ENCODE measurements at regions not wholly inside any gene's neighbourhood (a gene's known extent, or its start where the extent isn't known, plus 50 kb on each side); places are given as distances from the start of the nearest gene placed in this dataset.
"Not testable (repeated sequence)": the region's sequence is repeated elsewhere in the genome, so short reads cannot be mapped to it uniquely, and the experiment has no call there.

DNA sequence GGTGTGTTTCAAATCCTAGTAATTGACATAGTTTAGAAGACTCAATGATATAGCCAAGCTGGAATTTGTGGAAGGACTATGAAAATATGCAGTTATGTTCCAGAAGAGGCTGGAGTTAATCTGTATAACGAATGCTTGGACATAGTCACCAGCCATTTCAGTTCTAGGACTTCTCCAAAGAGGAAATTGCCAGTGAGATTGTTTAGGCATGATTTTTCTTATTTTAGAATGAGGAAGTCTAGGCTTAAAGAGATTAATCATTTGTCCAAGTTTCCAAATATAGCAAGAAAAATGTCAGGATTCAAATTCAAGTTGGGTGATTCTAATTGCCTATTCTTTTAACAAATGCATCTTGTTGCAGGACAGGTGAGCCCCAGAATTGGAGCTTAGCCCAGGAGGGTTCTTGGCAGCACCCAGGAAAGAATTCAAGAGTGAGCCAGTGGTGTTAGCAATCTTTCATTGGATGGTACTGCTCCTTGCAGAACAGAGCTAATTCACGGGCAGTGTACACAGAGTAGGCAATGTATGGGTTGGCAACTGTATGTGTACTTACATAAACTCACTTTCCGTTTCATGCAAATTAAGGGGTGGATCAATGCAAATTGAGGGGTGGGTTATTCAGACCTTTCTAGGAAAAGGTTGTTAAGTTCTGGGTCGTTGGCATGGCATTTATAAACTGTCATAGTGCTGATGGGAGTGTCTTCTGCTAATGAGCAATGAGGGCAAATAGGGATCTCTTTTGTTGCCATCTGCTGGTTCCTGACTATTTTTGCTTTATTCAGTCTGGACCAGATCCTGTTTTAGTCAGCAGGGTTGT is 763.1 kb upstream of the SLITRK1 start:
- DNase-seq: peak; percentile 71
- in situ Hi-C loops (cut with MboI; ENCODE audit: low pct_unique_long_range_greater_than_20kb, low sequenced_read_pairs): no loop called here

DNA sequence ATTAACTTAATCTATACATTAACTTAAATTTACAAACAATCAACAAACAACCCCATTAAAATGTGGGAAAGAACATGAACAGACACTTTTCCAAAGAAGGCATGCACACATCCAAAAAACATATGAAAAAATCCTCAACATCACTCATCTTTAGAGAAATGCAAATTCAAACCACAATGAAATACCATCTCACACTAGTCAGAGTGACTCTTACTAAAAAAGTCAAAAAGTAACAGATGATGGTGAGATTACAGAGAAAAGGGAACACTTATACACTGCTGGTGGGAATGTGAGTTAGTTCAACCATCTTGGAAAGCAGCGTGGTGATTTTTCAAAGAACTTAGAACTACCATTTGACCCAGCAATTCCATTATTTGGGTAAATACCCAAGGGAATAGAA is 759.2 kb upstream of the SLITRK1 start:
- in situ Hi-C loops (cut with MboI; ENCODE audit: low pct_unique_long_range_greater_than_20kb, low sequenced_read_pairs): no loop called here
- no peak for DNase-seq

DNA sequence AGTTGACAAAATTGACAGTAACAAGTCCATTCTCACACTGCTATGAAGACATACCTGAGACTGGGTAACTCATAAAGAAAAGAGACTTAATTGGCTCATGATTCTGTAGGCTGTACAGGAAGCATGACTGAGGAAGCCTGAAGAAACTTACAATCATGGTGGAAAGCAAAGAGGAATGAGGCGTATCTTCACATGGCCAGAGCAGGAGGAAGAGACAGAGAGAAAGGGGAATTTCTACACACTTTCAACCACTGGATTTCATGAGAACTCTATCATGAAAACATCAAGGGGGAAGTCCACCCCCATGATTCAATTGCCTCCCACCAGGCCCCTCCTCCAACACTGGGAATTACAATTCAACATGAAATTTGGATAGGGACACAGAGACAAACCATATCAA is 758.4 kb upstream of the SLITRK1 start:
- in situ Hi-C loops (cut with MboI; ENCODE audit: low pct_unique_long_range_greater_than_20kb, low sequenced_read_pairs): no loop called here
- DNase-seq: no peak

DNA sequence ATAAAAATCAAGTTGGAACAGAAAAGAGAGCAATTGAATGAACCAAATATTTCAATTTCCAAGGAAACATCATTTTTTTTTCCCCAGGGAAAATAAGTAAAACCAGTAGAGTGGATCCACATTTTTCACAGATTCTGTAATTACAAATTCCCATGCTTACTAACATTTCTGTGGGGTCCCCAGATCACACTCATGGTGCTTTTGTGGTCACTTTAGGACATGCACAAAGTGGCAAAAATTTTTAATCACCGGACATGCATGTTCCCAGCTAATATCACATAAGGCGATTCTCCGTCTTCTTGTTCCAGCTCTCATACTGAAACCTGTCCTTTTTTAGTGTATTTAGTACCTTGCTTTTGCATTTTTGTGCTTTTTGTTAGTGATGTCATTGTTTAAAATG is 748.2 kb upstream of the SLITRK1 start:
- in situ Hi-C loops (cut with MboI; ENCODE audit: low pct_unique_long_range_greater_than_20kb, low sequenced_read_pairs): no loop called here

DNA sequence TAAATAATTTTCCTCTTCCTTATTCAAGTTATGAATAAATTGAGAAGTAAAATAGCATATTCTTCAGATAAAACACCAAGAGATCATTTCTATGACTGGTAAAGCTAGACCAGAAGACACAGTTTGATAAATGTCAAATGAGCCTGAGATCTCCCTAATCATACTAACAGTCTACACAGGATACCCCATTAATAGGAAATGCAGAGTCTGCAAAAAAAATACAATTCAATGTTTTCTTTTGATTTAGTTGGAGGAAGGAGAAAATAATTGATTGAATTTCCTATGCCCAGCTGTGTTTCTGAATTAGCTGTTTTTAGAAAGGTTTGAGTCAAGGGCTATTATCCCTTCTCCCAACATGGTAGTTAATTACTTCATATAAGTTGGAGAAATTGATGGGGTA is 734.6 kb upstream of the SLITRK1 start:
- no peak for DNase-seq
- in situ Hi-C loops (cut with MboI; ENCODE audit: low pct_unique_long_range_greater_than_20kb, low sequenced_read_pairs): no loop called here

More for the DNA sequence above, 748.2 kb upstream of the SLITRK1 start:
- DNase-seq: no peak

DNA sequence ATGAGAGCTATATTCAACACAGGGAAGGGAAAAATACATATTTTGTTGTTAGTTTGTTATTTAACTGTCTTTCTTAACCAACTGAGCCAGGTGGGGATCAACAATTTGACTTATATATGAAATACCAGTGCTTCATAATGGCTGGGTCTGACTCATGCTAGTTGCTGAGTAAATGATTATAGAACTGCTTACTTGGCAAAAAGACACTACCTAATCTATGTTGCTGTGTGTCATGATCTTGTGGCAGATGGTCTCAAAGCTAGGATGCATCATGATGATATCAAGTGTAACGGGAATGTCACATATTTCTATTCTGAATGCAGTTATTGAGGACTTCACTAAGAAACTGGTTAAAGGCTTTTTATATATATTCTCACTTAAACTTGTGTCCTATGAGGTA is 727.4 kb upstream of the SLITRK1 start:
- no peak for DNase-seq
- in situ Hi-C loops (cut with MboI; ENCODE audit: low pct_unique_long_range_greater_than_20kb, low sequenced_read_pairs): no loop called here

DNA sequence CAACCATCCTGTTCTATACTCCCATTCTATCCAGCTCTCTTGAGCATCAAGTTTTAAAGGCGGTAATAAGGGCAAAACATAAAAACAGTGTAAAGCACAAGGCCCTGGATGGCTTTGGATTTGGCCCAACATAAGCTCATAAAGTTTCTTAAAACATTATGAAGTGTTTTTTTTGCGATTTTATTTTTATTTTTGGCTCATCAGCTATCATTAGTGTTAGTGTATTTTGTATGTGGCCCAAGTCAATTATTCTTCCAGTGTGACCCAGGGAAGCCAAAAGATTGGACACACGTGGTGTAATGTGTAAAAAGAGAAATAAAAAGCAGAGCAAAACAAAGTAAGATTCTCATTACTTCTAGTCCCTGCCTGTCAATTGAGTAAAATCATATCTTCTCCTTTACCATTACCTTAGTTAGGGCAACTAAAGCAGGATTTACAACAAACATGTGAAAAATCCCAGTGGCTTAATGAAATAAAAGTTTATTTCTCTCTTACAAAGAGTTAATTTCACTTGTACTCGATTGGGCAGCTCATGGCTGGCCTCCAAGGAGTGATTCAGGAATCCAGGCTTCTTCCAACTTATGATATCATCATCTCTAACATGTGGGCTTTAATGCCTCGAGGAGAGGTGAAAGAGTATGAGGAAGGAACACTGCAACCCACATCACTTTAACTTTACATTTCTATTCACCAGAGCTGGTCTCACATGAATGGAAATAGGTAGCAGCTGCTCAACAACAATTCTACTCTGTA is 725.2 kb upstream of the SLITRK1 start:
- DNase-seq: no peak
- in situ Hi-C loops (cut with MboI; ENCODE audit: low pct_unique_long_range_greater_than_20kb, low sequenced_read_pairs): no loop called here

DNA sequence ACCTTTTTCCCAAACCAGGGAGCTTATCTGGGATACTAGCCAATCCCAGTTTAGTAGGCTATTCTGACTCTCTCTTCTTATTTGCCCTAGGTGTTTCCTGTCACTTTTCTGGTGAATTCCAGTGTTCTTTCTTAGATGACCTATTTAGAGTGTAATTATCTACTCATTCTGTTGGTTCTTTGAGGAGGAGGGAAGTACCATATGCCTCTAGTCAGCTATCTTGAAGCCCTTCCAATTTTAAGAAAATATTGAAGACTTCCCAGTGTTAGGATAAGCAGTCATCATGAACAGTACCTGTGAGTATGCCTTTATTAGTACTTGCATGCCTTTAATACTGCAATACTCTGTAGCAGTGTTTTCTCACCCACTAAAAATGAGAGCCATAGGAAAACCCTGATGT is 724.3 kb upstream of the SLITRK1 start:
- DNase-seq: no peak
- in situ Hi-C loops (cut with MboI; ENCODE audit: low pct_unique_long_range_greater_than_20kb, low sequenced_read_pairs): no loop called here

DNA sequence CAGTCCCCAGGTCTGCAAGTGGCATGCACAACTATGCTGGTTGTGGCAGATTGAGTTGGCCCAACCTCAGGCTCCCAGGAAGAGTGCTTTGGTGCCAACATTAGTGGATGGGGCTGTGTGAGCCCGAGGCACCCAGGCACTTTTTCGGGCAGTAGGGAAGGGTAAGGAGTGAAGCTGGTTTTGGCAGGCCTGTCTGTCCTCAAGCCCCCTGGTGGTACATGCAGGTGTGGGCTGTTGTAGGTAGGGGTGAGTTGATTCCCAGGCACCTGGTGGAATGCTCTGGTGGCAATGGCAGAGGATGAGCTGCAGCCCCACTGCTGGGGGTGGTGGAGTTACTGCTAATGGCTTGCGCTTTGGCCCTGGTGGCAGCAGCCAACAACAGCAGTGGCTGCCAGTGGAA is 723.7 kb upstream of the SLITRK1 start:
- no peak for DNase-seq

DNA sequence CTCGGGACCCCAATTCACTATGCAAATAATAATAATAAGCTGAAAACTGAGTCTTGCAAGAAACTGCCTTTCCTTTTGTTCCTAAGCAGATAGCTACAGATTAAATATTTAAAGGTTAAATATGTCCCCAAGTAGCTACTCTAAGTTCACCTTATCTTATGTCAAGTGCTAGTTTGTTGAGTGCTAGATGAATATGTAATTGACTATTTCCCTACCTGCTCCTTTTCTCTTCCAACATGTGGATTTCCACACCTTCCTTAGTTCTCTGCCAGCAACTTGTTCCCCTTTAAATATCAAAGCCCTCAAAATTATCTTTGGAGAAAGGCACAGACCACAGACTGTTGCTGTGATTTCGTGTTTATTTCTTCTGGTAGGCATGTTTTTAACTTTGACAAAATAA is 709.2 kb upstream of the SLITRK1 start:
- DNase-seq: no peak
- in situ Hi-C loops (cut with MboI; ENCODE audit: low pct_unique_long_range_greater_than_20kb, low sequenced_read_pairs): no loop called here

More for the DNA sequence above, 723.7 kb upstream of the SLITRK1 start:
- in situ Hi-C loops (cut with MboI; ENCODE audit: low pct_unique_long_range_greater_than_20kb, low sequenced_read_pairs): no loop called here

DNA sequence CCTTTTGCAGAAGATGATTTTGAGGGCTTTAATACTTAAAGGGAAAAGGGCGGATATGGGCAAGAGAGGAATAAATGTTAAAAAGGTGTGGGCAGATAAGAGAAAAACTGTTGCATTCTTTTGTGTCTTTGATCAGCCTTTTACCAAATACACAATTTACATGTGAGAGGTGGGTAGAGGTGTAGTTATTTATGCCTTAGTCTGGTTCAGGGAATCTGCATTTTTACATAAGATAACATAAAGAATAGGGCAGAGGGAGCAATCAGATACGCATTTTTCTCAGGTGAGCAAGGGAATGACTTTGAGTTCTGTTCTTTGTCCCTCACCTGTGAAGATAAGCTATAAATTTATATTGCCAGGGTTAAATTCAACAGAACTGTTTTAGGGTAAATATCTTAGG is 708.4 kb upstream of the SLITRK1 start:
- no peak for DNase-seq
- in situ Hi-C loops (cut with MboI; ENCODE audit: low pct_unique_long_range_greater_than_20kb, low sequenced_read_pairs): no loop called here

DNA sequence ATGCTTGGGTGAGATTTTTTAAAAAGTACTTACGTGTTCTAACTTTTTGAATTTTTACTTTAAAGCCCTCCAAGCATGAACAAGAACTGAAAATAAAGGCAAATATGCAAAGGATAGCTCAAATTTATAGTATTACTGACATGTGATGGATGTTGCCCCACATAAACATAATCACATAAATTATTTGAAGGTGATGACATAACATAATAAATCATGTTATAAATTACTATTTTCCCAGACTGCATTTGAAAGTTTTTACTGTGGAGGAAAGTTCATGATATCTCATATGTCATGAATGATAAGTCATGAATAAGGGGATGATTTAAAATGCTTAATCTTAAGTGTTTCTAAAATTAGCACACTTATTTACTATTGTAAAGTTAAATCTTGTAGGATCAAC is 705.7 kb upstream of the SLITRK1 start:
- in situ Hi-C loops (cut with MboI; ENCODE audit: low pct_unique_long_range_greater_than_20kb, low sequenced_read_pairs): no loop called here
- DNase-seq: no peak

DNA sequence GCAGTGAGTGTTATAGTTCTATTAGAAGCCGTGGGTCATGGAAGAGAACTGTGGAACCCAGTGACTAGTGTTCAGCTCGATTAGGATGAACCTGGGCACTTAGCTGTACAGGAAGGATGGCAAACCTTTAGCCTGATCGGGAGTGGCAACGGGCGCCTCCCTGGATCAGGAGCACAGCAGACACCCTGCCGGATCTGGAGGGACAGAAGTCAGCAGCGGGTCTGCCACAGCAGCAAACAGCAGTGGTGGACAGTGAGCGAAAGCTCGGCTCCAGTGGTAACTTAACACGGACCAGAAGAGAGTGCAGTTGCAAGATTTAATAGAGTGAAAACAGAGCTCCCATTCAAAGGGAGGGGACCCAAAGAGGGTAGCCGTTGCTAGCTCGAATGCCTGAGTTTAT is 697.6 kb upstream of the SLITRK1 start:
- in situ Hi-C loops (cut with MboI; ENCODE audit: low pct_unique_long_range_greater_than_20kb, low sequenced_read_pairs); DNase-seq: not testable (repeated sequence)

DNA sequence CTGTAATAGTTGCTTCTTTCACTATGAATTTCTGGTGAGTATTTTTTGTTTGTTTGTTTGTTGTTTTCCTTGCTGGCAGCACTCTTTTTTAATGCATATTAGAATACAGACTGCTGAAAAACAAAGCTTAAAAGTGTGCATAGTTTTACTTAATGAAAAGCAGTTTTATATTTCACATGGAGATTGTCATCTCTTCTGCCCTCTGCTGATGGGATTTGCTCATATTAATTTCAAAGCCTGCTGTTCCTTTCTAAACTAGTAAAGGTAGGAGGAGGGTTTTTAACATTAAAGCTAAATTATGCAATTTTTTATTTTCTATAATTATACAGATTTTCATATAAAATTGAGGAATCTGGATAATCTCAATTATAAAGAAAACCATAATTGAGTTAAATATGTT is 692.6 kb upstream of the SLITRK1 start:
- no peak for DNase-seq
- in situ Hi-C loops (cut with MboI; ENCODE audit: low pct_unique_long_range_greater_than_20kb, low sequenced_read_pairs): no loop called here

DNA sequence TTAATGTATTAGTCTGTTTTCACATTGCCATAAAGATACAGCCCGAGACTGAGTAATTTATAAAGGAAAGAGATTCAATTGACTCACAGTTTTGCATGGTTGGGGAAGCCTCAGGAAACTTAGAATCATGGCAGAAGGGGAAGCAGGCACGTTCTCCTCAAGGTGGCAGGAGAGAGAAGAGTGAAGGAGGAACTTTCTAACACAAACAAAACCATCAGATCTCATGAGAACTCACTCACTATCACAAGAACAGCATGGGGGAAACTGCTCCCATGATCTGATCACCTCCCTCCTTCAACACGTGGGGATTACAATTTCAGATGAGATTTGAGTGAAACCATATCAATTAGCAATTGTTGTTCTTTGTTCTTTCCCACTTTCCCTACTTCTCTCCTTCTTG is 689.0 kb upstream of the SLITRK1 start:
- in situ Hi-C loops (cut with MboI; ENCODE audit: low pct_unique_long_range_greater_than_20kb, low sequenced_read_pairs): no loop called here
- peak; percentile 40 for DNase-seq

DNA sequence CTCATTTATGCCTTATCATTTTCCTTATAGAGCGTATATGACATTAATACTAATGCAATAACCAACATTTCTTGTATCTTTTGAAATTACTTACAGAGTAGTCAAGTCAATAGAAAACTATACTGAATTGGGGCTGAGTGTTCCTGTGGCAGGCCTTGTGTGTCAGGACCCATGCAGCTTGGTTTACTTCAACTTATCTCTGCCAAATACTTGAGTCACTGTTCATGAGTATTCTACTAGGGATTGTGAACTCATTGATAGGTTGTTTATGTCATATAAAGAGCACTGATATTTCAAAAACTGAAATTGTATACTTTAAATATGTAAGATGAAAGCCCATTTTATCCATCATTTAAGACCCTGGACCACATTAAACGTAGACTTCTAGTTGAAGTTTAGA is 688.6 kb upstream of the SLITRK1 start:
- in situ Hi-C loops (cut with MboI; ENCODE audit: low pct_unique_long_range_greater_than_20kb, low sequenced_read_pairs): no loop called here
- no peak for DNase-seq

DNA sequence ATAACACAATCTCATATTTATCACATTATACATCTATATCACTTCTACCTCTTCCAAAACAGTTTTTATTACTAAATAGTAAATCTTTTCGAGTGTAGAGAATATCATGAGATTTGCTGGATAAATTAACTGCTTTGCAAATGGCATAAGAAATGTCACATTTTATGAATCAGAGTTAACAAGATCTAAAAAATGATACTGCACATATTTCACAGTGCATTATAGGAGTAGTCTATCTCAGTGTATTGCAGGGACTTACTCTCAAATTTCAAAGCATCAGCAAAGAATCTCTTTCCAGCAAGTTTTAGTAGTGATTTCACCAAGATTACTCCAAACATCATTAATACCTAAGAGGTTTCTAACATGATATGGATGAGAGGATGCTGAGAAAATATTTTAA is 687.1 kb upstream of the SLITRK1 start:
- DNase-seq: no peak
- in situ Hi-C loops (cut with MboI; ENCODE audit: low pct_unique_long_range_greater_than_20kb, low sequenced_read_pairs): no loop called here

DNA sequence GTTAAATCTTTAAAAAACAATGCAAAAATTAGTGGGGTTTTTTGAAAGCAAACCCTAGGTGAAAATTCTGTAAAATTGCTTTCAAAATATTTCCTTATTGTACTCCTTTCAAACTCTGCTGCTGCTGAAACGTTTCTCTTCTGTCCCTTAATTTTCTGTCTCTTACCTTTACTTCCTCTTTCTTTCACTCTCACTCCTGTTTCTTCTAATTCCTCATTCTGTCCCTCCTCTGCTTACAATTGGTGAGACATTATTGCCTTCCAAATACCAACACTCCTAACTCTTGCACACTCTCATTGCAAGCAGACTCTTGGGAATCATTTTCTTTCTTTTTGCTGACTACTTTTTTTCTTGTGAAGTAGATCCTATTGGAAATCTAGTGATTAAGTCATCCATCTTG is 685.6 kb upstream of the SLITRK1 start:
- peak; percentile 56 for DNase-seq
- in situ Hi-C loops (cut with MboI; ENCODE audit: low pct_unique_long_range_greater_than_20kb, low sequenced_read_pairs): no loop called here

DNA sequence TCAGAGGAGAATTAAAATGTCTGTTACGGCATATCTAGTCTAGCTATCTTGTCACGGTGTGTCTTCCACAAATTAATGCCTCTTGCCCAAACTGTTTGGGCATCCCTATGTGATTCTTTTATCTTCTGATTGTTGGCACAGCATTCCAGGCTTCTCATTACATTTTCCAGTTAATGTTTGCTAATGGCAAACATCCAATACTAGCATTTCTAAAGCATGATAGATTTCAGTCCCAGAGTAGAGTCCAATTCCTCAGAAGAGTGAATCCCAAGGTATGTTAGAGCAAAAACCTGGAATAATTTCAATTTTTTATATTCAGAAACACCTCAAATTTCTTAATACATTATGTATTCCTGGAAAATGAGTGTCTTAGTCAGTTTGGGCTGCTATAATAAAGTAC is 684.5 kb upstream of the SLITRK1 start:
- in situ Hi-C loops (cut with MboI; ENCODE audit: low pct_unique_long_range_greater_than_20kb, low sequenced_read_pairs): no loop called here

DNA sequence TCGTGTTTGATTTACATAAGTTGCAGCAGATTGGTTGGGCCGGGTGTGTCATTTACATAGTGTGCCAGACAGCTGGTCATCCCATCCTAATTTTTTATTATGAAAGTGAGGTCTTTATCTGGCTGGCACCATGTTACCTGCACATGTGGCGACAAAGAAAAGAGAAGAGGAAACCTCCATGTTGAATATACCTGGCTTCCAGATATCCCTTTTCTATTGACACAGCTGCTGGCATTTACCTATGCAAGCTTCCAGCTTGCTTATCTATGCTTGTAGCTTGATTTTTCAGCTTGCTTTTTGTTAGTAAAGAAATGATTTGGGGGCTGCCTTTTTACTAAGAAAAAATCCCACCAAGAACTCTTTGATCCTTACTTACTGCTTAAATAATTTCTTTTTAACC is 681.3 kb upstream of the SLITRK1 start:
- DNase-seq: no peak
- in situ Hi-C loops (cut with MboI; ENCODE audit: low pct_unique_long_range_greater_than_20kb, low sequenced_read_pairs): no loop called here

More for the DNA sequence above, 684.5 kb upstream of the SLITRK1 start:
- no peak for DNase-seq

DNA sequence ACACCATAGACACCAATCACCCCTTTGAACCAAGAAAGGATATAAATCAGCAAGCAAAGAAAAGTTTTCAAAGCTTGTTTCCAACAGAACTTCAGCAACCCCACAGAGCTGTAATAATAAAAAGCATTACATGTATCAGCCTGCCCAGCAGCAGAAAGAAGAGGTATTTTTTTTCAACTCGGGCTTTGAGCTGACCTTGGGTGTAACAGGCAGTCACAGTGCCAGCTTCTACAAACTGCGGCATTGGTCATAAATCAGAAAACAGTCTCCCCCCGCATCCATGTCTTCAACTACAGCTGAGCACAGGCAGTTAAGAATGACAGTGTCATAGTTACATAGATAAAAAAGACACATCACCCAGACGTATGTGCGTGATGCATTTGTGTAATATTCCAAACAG is 671.0 kb upstream of the SLITRK1 start:
- in situ Hi-C loops (cut with MboI; ENCODE audit: low pct_unique_long_range_greater_than_20kb, low sequenced_read_pairs): no loop called here
- DNase-seq: no peak

Data from KBM-7 (cell line).